NCI-H1694 (cell line): ENCODE measurements at regions not wholly inside any gene's neighbourhood (a gene's known extent, or its start where the extent isn't known, plus 50 kb on each side); places are given as distances from the start of the nearest gene placed in this dataset.

Experiments used
- DNase-seq: peaks from one replicate; lab custom pipeline; 2025; lab: John Stamatoyannopoulos, UW

- no peak for DNase-seq
These were observed 1119.8 kb downstream of the TSN start for GRCh38 chr2:122875091-122875865.

- DNase-seq, result no peak
These were observed 1128.4 kb downstream of the TSN start for GRCh38 chr2:122883849-122884248.

DNA sequence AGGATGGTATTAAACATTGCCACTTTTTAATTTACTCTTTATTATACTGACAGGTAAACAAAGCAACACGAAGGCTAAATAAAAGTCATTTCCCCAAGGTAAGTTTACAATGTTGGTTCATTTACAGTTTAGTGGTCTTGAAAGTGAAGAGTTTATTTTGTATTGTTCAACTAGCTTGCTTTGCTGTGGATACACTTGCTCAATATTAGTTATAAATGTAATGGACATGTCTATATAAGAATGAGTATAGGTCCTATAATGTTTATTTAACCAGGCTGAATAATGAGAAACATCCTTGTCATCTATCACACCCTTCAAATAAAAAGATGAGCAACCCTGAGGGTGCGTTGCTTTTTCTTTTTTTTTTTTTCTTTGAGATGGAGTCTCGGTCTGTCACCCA lies 1129.4 kb downstream of the TSN start:
- no peak for DNase-seq

- DNase-seq, result no peak
These were observed 1130.0 kb downstream of the TSN start for GRCh38 chr2:122885436-122885835.

GRCh38 chr2:122886479-122887145 lies 1131.2 kb downstream of the TSN start:
- no peak for DNase-seq

- no peak for DNase-seq
These were observed 1125.5 kb upstream of the CNTNAP5 start for GRCh38 chr2:122899614-122900013.

DNA sequence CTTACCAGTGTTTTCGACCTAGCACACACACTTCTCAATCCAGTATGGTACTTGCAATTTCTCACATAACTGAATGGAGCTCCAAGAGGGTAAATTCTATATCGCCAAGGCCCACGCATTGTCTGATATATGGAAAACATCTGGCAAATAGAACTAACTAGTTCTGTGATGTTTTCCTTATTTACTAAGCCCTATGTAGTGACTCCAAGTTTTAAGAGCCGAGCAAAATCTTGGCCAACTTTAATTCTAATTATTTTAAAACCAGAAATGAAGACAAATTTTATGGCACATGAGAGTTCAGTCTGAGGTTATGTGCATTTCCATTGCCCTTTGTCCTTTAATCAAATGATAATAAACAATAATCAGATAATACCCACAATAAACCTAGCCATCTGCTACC lies 1119.7 kb upstream of the CNTNAP5 start:
- no peak for DNase-seq

- DNase-seq, result no peak
These were observed 1116.9 kb upstream of the CNTNAP5 start for GRCh38 chr2:122908159-122908558.

DNA sequence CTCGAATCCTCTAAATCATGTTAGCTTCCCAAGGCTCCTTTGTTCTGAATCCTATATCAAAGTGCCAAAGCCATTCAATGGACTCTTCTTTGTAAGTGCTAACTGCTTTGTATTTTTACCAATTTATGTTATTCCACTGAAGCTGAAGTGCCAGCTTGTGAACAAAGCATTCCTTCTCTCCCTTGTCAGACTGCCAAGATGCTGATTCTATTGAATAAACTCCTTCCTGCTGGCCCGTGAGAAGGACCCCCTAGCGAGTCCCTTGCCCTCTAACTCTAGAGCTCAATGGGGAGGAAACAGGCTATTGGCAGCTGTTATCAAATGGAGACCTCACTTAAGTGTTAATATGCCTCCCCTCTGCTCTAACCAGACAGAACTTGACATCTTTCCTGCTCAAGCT lies 1097.9 kb upstream of the CNTNAP5 start:
- DNase-seq, result no peak

DNA sequence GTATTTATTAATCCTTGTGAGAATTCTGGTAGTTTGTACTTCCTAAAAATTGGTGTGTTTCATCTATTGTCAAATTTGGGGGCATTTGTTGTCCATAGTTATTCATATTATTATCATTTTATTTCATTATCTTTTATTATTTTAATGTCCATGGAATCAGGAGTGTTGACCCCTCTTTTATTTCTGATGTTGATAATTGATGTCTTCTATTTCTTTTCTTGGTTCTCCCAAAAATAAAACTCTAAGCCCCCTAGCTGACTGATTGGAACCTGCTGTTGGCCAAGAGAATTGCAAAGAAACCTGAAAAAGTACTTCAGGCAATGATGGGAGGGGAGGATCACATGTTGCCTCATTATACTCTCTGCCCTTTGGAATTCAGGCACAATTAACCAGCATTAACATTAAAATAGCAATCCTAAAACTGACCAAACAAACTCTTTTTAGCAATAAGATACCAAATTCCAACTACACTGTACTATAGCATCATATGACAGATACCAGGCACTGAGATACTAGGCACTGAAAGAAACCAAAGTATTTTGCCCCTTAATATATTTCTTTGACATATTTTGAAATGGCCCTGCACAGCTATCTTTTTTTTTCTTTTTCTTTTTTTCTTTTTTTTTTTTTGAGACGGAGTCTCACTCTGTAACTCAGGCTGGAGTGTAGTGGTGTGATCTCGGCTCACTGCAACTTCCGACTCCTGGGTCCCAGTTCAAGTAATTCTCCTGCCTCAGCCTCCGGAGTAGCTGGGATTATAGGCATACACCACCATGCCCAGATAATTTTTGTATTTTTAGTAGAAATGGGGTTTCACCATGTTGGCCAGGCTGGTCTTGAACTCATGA lies 1097.2 kb upstream of the CNTNAP5 start:
- DNase-seq, result no peak

GRCh38 chr2:122929347-122929746 lies 1095.7 kb upstream of the CNTNAP5 start:
- DNase-seq, result no peak

GRCh38 chr2:122935506-122935905 lies 1089.6 kb upstream of the CNTNAP5 start:
- DNase-seq, result no peak

- DNase-seq, result no peak
These were observed 1085.3 kb upstream of the CNTNAP5 start for GRCh38 chr2:122939796-122940195.

- DNase-seq, result no peak
These were observed 1075.6 kb upstream of the CNTNAP5 start for GRCh38 chr2:122949523-122949922.

DNA sequence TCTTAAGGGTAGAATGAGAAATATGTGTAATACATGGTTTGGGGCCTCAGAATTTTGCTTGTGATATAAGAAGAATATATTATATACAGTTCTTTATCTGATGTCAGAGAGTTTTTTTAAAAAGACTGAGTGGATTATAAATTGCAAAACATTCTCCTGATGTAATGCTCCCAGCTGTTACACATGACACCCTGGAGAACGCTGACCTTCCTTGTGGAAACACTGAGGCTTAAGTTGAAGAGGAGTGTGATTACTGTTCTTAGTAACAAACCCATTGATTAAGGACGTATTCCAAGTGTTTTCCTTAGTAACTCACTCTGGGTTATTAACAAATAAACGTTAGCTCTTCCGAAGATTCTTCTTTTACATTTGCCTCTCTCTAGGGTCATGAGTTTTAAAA lies 1069.3 kb upstream of the CNTNAP5 start:
- DNase-seq, result no peak

DNA sequence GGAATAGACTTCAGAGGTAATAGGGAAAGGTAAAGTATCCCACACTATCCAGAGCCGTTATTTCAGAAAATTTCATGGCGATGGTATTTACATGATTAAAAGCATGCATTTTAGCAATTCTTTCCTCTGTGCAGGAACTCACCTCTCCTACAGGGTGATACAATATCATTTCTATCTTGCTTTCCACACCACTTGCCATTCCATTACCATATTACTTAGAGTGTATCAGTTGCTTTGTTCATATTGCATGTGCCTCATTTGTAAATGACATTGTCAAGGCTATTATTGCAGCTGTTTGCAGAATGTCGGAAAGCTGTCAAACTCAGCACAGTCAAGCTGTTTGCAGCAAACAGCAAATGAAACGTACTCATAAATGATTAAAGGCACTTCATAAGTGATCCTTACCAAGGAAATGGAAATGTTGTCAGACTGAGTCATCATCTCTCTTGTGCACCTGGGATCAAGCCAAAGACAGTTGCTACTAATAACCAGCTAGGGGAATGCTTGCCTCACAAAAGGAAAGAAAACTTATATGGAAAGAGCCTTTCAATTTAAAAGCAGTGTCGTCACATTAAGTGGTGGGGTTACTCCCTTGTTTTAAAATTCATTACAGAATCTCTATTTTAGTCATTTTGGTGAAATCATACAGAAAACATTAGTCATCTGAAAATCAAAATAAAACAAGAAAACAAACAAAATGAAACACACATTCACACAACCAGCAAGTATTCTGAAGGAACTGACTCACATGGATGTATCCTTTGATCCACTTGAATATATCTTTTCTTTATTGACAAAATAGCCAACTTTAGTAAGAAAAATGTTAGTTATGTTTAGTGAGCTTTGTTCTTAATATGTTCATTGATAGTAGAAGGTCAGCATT lies 1064.1 kb upstream of the CNTNAP5 start:
- DNase-seq, result peak; percentile 31

GRCh38 chr2:122966461-122966860 lies 1058.6 kb upstream of the CNTNAP5 start:
- no peak for DNase-seq

DNA sequence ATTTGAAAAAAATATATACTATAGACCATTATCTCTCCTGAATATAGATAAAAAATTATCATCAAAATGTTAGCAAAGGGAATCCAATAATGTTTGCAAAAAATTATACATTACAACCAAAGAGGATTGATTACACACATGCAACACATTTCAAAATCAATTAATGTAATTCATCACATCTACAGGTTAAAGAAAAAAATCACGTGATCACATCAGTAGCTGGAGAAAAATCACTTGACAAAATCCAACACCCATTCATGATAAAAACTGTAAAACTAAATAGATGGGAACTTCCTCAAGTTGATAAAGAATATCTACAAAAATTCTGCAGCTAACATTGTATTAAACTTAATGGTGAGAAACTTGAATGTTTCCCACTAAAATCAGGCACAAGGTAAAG lies 1047.5 kb upstream of the CNTNAP5 start:
- no peak for DNase-seq

DNA sequence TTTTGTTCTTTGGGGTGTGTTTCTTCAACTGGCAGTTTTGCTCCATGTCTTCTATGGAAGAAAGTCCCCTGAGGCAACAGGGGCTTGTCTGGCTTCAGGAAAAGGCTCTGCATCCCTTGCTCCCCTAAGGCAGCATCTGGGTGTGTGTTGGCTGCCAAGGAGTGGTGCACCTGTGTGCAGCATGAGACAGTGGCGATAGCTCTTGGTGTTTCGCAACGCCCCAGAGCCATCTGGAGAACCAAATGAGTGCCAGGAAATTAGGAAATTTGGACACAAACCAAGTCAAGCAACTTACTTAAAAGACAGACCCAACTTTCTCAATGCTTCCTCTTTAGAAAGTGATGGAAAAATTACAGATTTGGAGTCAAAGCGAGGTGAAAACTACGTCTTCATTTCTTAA lies 1044.4 kb upstream of the CNTNAP5 start:
- DNase-seq, result peak; percentile 52

DNA sequence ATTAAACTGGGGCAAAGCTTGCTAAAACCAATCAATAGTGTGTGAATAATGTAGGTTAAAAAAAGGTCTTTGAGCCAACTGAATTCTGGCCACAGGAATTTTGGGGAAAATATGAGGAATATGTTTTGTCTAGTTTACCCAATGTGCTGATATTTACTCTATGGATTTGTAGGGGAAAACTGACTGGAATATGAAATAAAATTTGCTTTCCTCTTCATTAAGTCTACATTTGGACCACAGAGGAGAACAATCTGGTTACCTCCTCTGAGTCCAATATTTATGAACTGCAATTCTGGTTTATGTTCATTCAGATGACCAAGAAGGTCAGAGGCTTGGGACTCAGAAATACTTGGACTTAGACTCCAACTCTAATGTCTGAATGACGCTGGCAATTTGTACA lies 1042.2 kb upstream of the CNTNAP5 start:
- DNase-seq, result no peak

- DNase-seq, result no peak
These were observed 1036.5 kb upstream of the CNTNAP5 start for GRCh38 chr2:122988395-122989221.
